ENCODE measurements at regions not wholly inside any gene's neighbourhood (a gene's known extent, or its start where the extent isn't known, plus 50 kb on each side); places are given as distances from the start of the nearest gene placed in this dataset.

DNA sequence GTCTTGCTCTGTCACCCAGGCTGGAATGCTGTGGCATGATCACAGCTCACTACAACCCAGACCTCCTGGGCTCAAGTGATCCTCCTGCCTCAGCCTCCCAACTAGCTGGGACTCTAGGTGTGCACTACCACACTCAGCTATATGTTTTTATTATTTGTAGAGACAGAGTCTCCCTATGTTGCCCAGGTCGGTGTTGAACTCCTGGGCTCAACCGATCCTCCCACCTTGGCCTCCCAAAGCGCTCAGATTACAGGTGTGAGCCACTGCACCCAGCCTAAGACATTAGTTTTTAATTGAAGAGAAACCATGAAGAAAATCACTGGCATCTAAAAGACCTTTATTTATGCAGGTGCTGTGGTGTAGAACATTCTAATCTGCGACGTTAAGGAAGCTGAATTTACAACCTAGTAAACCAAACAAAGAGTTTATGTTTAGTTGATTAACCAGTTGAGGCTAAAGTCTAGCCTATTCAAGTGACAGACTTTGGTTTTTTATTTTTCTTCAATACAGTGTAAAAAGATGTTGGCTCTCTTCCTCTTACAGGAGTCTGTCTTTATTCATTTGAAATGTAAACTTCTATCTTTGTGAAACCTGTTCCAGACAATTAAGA, 52.5 kb upstream of the NBL1 start:
- no peak overlapping the region for H3K27ac Mint-ChIP-seq

GRCh38 chr1:19585507-19585906, 58.6 kb upstream of the NBL1 start:
- no peak overlapping the region for H3K4me3 Mint-ChIP-seq
- no peak for DNase-seq (ENCODE audit: low spot score)
- H3K36me3 Mint-ChIP-seq = no peaks in the 10 kb centered on the region
- no peak for ATAC-seq
- H3K4me1 Mint-ChIP-seq (ENCODE audit: low read depth in 2 of 2) = no peaks in the 10 kb centered on the region
- no peak overlapping the region for H3K27ac Mint-ChIP-seq
- peaks cover 0 to 5% of the 10 kb centered on the region in 2 donors for H3K27me3 Mint-ChIP-seq
- no peaks in the 10 kb centered on the region for H3K9me3 Mint-ChIP-seq

More for the DNA sequence above, 52.5 kb upstream of the NBL1 start:
- ATAC-seq (no peak), DNase-seq (ENCODE audit: low spot score) (no peak)
- Mint-ChIP-seq H3K9me3 (no peaks in the 10 kb centered on the region), H3K36me3 (peaks cover under 1% of the 10 kb centered on the region), H3K4me1 (ENCODE audit: low read depth in 2 of 2) (peaks cover 6 to 7% of the 10 kb centered on the region in 2 donors), H3K27me3 (peaks cover 0 to 6% of the 10 kb centered on the region in 2 donors), H3K4me3 (no peak overlapping the region)

DNA sequence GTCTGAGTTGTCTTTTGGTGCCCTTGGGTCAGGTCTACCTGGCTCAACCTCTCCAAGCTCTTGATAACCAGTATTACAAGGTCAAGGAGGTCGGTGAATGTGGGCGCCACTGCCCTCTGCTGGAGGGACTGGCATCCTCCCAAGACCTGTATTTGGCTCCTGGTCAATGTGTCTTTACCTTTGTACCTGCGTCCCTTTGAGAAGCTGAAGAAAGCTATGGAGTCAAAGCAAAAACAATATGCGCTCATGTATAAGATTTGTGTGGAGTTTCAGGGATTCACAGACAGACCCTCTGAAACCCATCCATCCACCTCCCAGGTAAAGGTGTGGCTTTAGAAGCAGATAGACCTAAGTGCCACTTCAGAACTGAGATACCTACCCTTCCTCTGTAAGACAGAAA, 61.8 kb upstream of the NBL1 start:
- Mint-ChIP-seq H3K27ac (no peak overlapping the region), H3K27me3 (no peaks in the 10 kb centered on the region), H3K4me1 (ENCODE audit: low read depth in 2 of 2) (no peaks in the 10 kb centered on the region), H3K36me3 (no peaks in the 10 kb centered on the region), H3K9me3 (no peaks in the 10 kb centered on the region), H3K4me3 (no peak overlapping the region)
- DNase-seq (ENCODE audit: low spot score) (peak; percentile 63), ATAC-seq (peak; percentile 79 to 82)

DNA sequence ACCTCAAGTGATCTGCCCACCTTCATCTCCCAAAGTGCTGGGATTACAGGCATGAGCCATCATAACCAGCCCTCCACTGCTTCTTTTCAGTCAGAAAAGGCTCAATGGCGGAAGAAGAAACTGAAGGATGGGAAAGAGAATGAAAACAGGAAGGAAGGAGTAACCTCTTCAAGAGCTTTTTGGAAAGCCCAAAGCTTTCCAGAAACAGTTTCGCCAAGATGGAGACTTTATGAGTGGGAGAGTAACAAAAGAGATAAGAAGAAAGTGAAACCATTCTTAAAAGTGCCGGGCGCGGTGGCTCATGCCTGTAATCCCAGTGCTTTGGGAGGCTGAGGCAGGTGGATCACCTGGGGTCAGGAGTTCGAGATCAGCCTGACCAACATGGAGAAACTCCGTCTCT, 62.7 kb upstream of the NBL1 start:
- H3K4me1 Mint-ChIP-seq (ENCODE audit: low read depth in 2 of 2) = no peaks in the 10 kb centered on the region
- H3K4me3 Mint-ChIP-seq = no peak overlapping the region
- no peak for DNase-seq (ENCODE audit: low spot score)
- no peak for ATAC-seq
- H3K9me3 Mint-ChIP-seq = no peaks in the 10 kb centered on the region
- H3K27ac Mint-ChIP-seq = no peak overlapping the region
- peaks cover 0 to 3% of the 10 kb centered on the region in 2 donors for H3K27me3 Mint-ChIP-seq
- no peaks in the 10 kb centered on the region for H3K36me3 Mint-ChIP-seq

DNA sequence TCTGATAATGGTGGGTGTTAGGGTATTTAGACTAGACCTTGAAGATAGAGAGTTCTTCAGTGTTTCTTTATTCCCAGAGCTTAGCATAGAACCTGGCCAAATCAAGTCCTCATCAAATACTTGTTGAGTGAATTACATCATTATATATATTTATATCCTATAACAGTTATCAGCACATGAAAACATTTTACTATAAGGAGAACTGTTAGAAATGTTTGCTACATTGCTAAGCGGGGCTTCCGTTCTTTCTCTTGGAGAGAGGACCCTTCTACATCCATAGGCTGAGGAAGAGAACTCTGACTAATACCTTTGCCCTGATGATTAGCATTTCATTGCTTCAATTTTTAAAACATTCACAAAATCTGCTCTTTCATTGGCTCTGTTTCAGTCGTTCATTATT, 66.5 kb upstream of the NBL1 start:
- no peak for DNase-seq (ENCODE audit: low spot score)
- Mint-ChIP-seq H3K27ac (no peak overlapping the region), H3K36me3 (no peaks in the 10 kb centered on the region), H3K9me3 (no peaks in the 10 kb centered on the region), H3K27me3 (peaks cover 0 to 5% of the 10 kb centered on the region in 2 donors), H3K4me3 (no peak overlapping the region), H3K4me1 (ENCODE audit: low read depth in 2 of 2) (no peaks in the 10 kb centered on the region)
- ATAC-seq = no peak

GRCh38 chr1:19577036-19577435, 67.1 kb upstream of the NBL1 start:
- Mint-ChIP-seq H3K27ac (no peak overlapping the region), H3K4me3 (no peak overlapping the region), H3K27me3 (peaks cover 2 to 5% of the 10 kb centered on the region in 2 donors), H3K36me3 (no peaks in the 10 kb centered on the region), H3K9me3 (no peaks in the 10 kb centered on the region), H3K4me1 (ENCODE audit: low read depth in 2 of 2) (no peaks in the 10 kb centered on the region)
- no peak for ATAC-seq
- no peak for DNase-seq (ENCODE audit: low spot score)

DNA sequence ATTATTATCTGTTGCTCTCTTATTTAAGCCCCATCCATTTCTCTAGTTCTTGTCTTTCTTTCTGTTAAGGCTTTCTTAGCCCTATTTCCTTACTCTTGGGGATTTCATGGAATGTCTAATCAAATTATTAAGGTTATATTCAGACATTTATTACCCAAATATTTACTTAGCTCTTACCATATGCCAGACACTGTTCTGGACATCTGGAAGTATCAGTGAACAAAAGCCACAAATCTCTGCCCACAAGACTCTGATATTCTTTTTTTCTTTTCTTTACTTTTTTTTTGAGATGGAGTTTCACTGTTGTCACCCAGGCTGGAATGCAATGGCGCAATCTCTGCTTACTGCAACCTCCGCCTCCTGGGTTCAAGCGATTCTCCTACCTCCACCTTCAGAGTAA, 74.3 kb upstream of the NBL1 start:
- H3K9me3 Mint-ChIP-seq = no peaks in the 10 kb centered on the region
- no peak overlapping the region for H3K4me3 Mint-ChIP-seq
- DNase-seq (ENCODE audit: low spot score) (no peak), ATAC-seq (no peak)
- peaks cover 0 to 7% of the 10 kb centered on the region in 2 donors for H3K27me3 Mint-ChIP-seq
- no peaks in the 10 kb centered on the region for H3K4me1 Mint-ChIP-seq (ENCODE audit: low read depth in 2 of 2)
- H3K36me3 Mint-ChIP-seq = no peaks in the 10 kb centered on the region
- H3K27ac Mint-ChIP-seq = no peak overlapping the region

GRCh38 chr1:19567041-19567440, 77.1 kb upstream of the NBL1 start:
- Mint-ChIP-seq H3K27ac (no peak overlapping the region), H3K27me3 (peaks cover 0 to 6% of the 10 kb centered on the region in 2 donors), H3K9me3 (no peaks in the 10 kb centered on the region), H3K4me3 (no peak overlapping the region), H3K36me3 (no peaks in the 10 kb centered on the region), H3K4me1 (ENCODE audit: low read depth in 2 of 2) (no peaks in the 10 kb centered on the region)
- DNase-seq (ENCODE audit: low spot score) (no peak), ATAC-seq (no peak)

- H3K4me1 Mint-ChIP-seq (ENCODE audit: low read depth in 2 of 2) = no peaks in the 10 kb centered on the region
- H3K9me3 Mint-ChIP-seq = no peaks in the 10 kb centered on the region
- H3K27ac Mint-ChIP-seq = no peak overlapping the region
- H3K4me3 Mint-ChIP-seq = no peak overlapping the region
- ATAC-seq (no peak), DNase-seq (ENCODE audit: low spot score) (no peak)
- H3K27me3 Mint-ChIP-seq = no peaks in the 10 kb centered on the region
- no peaks in the 10 kb centered on the region for H3K36me3 Mint-ChIP-seq
Observed at GRCh38 chr1:19564366-19564765, 79.0 kb upstream of the CAPZB start.

DNA sequence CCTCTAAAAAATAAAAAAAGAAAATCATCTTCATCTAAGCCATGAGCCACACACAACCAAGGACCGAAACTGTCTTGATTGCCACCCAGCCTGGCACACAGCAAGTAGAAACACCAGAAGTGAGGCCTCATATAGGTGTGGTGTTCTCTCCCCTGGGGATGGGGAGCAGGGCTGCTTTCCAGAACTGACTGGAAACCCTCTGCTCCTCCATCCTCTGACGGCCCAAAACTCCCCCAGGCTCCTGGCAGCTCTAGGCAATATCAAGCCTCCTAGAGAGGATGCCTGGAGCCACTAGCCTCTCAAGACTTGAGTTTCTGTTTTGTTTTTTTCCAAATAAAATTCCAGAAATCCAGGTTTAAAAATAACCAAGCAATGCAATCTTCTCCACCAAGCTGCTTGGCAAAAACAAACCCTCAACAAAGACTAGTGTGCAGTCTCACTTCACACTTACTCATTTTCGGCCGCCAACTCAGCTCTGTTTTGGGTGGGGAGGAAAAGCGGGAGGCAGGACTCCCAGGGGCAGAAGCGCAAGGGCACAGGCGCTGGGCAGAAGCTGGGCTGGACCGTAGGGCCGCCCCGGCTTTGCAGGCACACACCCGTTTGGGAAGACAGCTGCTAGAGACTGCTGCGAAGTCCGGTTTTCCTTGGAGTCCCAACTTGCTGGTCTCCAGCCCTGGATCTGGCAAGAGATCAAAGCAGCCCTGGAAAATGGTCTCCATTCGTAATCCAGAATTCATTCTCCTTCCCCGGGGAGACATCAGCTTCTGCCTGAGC, 78.2 kb upstream of the CAPZB start:
- H3K4me1 Mint-ChIP-seq (ENCODE audit: low read depth in 2 of 2) = no peaks in the 10 kb centered on the region
- H3K4me3 Mint-ChIP-seq = no peak overlapping the region
- DNase-seq (ENCODE audit: low spot score) (no peak), ATAC-seq (no peak)
- no peaks in the 10 kb centered on the region for H3K36me3 Mint-ChIP-seq
- no peaks in the 10 kb centered on the region for H3K9me3 Mint-ChIP-seq
- H3K27me3 Mint-ChIP-seq = no peaks in the 10 kb centered on the region
- H3K27ac Mint-ChIP-seq = no peak overlapping the region

- DNase-seq (ENCODE audit: low spot score) (no peak), ATAC-seq (no peak)
- Mint-ChIP-seq H3K4me3 (no peak overlapping the region), H3K27ac (no peak overlapping the region), H3K9me3 (no peaks in the 10 kb centered on the region), H3K27me3 (peaks cover 5% of the 10 kb centered on the region in 2 donors), H3K4me1 (ENCODE audit: low read depth in 2 of 2) (no peaks in the 10 kb centered on the region), H3K36me3 (no peaks in the 10 kb centered on the region)
Observed at GRCh38 chr1:19562847-19563246, 77.5 kb upstream of the CAPZB start.

- peaks cover 7 to 10% of the 10 kb centered on the region in 2 donors for H3K27me3 Mint-ChIP-seq
- H3K27ac Mint-ChIP-seq = no peak overlapping the region
- no peak overlapping the region for H3K4me3 Mint-ChIP-seq
- H3K36me3 Mint-ChIP-seq = no peaks in the 10 kb centered on the region
- ATAC-seq = no peak
- no peaks in the 10 kb centered on the region for H3K9me3 Mint-ChIP-seq
- DNase-seq (ENCODE audit: low spot score) = no peak
- no peaks in the 10 kb centered on the region for H3K4me1 Mint-ChIP-seq (ENCODE audit: low read depth in 2 of 2)
Observed at GRCh38 chr1:19560480-19560879, 75.1 kb upstream of the CAPZB start.

DNA sequence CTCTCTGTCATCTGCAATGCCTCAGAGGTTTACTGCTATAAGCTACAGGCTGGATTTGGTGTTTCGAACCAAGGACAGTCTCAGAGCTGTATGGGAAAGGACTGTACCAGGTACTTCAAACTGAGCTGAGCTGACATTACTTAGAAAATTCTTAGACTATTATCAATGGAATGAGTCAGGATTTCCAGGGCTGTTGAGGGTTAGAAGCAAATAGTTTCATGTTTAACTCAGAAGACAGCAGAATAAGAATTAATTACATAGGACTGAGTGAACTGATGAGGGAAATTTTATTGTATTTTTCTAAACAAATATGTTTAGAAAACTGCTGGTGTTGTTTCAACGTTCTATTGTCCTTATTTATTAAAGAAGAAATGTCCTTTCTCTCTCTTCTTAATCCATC, 74.3 kb upstream of the CAPZB start:
- DNase-seq (ENCODE audit: low spot score) (no peak), ATAC-seq (no peak)
- no peaks in the 10 kb centered on the region for H3K36me3 Mint-ChIP-seq
- H3K4me3 Mint-ChIP-seq = no peak overlapping the region
- H3K27me3 Mint-ChIP-seq = peaks cover 7 to 10% of the 10 kb centered on the region in 2 donors
- H3K9me3 Mint-ChIP-seq = no peaks in the 10 kb centered on the region
- H3K4me1 Mint-ChIP-seq (ENCODE audit: low read depth in 2 of 2) = no peaks in the 10 kb centered on the region
- H3K27ac Mint-ChIP-seq = no peak overlapping the region

DNA sequence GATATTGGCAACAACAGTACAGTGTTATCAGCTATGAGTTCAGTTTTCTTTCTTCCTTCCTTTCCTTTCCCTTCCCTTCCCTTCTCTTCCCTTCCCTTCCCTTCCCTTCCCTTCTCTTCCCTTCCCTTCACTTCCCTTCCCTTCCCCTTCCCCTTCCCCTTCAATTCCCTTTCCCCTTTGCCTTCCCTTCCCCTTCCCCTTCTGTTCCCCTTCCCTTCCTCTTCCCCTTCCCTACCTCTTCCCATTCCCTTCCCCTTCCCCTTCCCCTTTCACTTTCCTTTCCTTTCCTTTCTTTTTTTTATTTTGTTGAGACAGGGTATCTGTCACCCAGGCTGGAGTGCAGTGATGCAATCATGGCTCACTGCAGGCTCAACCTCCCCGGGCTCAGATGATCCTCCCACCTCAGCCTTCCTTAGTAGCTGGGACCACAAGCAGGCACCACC, 72.3 kb upstream of the CAPZB start:
- Mint-ChIP-seq H3K9me3 (peaks cover under 1% of the 10 kb centered on the region), H3K27me3 (peaks cover 7 to 14% of the 10 kb centered on the region in 2 donors), H3K4me1 (ENCODE audit: low read depth in 2 of 2) (no peaks in the 10 kb centered on the region), H3K36me3 (no peaks in the 10 kb centered on the region), H3K27ac (no peak overlapping the region), H3K4me3 (no peak overlapping the region)
- ATAC-seq (no peak), DNase-seq (ENCODE audit: low spot score) (no peak)

All from natural killer cell treated with Interleukin-12 subunit alpha and Interleukin-12 subunit beta and Interleukin-15 and Interleukin-18, amount 100 ng/mL, for 72 hours (primary cell).